GM23248 (cell line): ENCODE measurements at regions not wholly inside any gene's neighbourhood (a gene's known extent, or its start where the extent isn't known, plus 50 kb on each side); places are given as distances from the start of the nearest gene placed in this dataset.
"Not testable (repeated sequence)": the region's sequence is repeated elsewhere in the genome, so short reads cannot be mapped to it uniquely, and the experiment has no call there.

Experiments used
- DNase-seq: peaks from one replicate; pipeline ENCODE4 v3.0.0-alpha.2; 2015
- H2AFZ ChIP-seq: fragments of 200-600 bp; sonication (generic); 2 replicates; pipeline ENCODE4 v1.6.1; 2016; ENCODE audit warnings: antibody characterized with exemption
- H3F3A ChIP-seq: fragments of 200-600 bp; sonication (generic); 2 replicates; pipeline ENCODE4 v1.6.1; 2016; ENCODE audit warnings: mild to moderate bottlenecking, antibody characterized with exemption, mixed run types; ENCODE audit not compliant: insufficient read depth
- H3K27ac ChIP-seq: fragments of 200-600 bp; sonication (generic); 2 replicates; pipeline ENCODE4 v1.5.1; 2016; ENCODE audit warnings: mild to moderate bottlenecking
- H3K27me3 ChIP-seq: fragments of 200-600 bp; sonication (generic); replicated peaks from 2 replicates; pipeline ENCODE4 v1.6.1; 2016; ENCODE audit warnings: mild to moderate bottlenecking; ENCODE audit not compliant: insufficient read depth
- H3K36me3 ChIP-seq: fragments of 200-600 bp; sonication (generic); 2 replicates; pipeline ENCODE4 v1.6.1; 2016; ENCODE audit warnings: low read depth, mild to moderate bottlenecking
- H3K4me1 ChIP-seq: fragments of 200-600 bp; sonication (generic); 2 replicates; pipeline ENCODE4 v1.6.1; 2016; ENCODE audit warnings: mild to moderate bottlenecking; ENCODE audit not compliant: insufficient read depth
- H3K4me2 ChIP-seq: fragments of 200-600 bp; sonication (generic); one replicate; pipeline ENCODE4 v1.6.1; 2016; ENCODE audit warnings: mild to moderate bottlenecking; ENCODE audit not compliant: unreplicated experiment
- H3K4me3 ChIP-seq: fragments of 200-600 bp; sonication (generic); 2 replicates; pipeline ENCODE4 v1.5.1; 2016; ENCODE audit warnings: mild to moderate bottlenecking
- H3K79me2 ChIP-seq: fragments of 200-600 bp; sonication (generic); 2 replicates; pipeline ENCODE4 v1.6.1; 2016; ENCODE audit warnings: mild to moderate bottlenecking; ENCODE audit not compliant: insufficient read depth
- H3K9ac ChIP-seq: fragments of 200-600 bp; sonication (generic); 2 replicates; pipeline ENCODE4 v1.6.1; 2016; ENCODE audit warnings: mild to moderate bottlenecking
- H3K9me2 ChIP-seq: fragments of 200-600 bp; sonication (generic); 2 replicates; pipeline ENCODE4 v1.6.1; 2016; ENCODE audit warnings: mixed run types, mild to moderate bottlenecking, moderate library complexity; ENCODE audit not compliant: insufficient read depth
- H3K9me3 ChIP-seq: fragments of 200-600 bp; sonication (generic); one replicate; pipeline ENCODE4 v1.6.1; 2017; ENCODE audit warnings: low read depth
- H4K20me1 ChIP-seq: fragments of 200-600 bp; sonication (generic); 2 replicates; pipeline ENCODE4 v1.6.0; 2016; ENCODE audit not compliant: insufficient read depth
- EZH2 ChIP-seq: fragments of 200-600 bp; sonication (generic); IDR thresholded peaks from 2 replicates; pipeline ENCODE4 v1.6.1; 2018; ENCODE audit warnings: antibody characterized with exemption, mild to moderate bottlenecking; ENCODE audit not compliant: insufficient read depth, poor library complexity, severe bottlenecking
- EZH2phosphoT487 ChIP-seq: fragments of 200-600 bp; sonication (generic); IDR thresholded peaks from 2 replicates; pipeline ENCODE4 v1.6.1; 2018; ENCODE audit warnings: antibody characterized with exemption, moderate library complexity, mild to moderate bottlenecking, low read depth; ENCODE audit not compliant: insufficient read depth
- WGBS, 2 experiments: methylation state at CpG; one replicate each; pipeline ENCODE4 v1.1.6; 2015 to 2017; ENCODE audit warnings: low lambda C conversion rate in 2 of 2, low coverage in 1 of 2; ENCODE audit errors: missing lambda C conversion rate in 2 of 2; 5-methylcytosine and 5-hydroxymethylcytosine counted together
- in situ Hi-C: fragments of 300-500 bp; cut with MboI; formaldehyde crosslinking; loops from 2 replicates; pipeline ENCODE4 v1.15.0; 2020

DNA sequence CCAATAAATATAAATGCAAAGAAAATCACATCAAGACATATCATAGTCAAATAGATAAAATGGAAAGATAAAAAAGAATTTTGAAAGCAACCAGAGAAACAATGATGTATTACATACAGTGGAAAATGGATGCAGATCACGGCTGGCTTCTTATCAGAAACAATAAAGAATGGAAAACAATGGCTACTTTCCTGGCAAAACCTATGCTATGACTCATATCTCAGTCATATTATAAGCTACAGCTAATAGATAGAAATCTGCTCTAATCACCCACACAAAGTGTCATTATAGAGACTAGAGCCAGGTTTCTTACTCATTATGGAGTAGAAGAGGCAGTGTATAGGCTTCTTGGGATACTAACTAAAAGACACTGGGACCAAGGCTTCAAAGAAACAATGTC lies 93.5 kb upstream of the TACR1 start:
- Histone ChIP-seq H3F3A (peaks cover 16% of the 10 kb centered on the region), H3K27me3 (no peaks in the 10 kb centered on the region), H3K27ac (no peak overlapping the region), H3K9me2 (no peaks in the 10 kb centered on the region), H3K36me3 (no peaks in the 10 kb centered on the region), H3K4me3 (no peak overlapping the region), H2AFZ (no peak overlapping the region), H3K79me2 (no peaks in the 10 kb centered on the region), H3K4me2 (peak overlapping the region; percentile 5), H3K9ac (no peak overlapping the region), H3K4me1 (peaks cover 37% of the 10 kb centered on the region), H4K20me1 (no peaks in the 10 kb centered on the region), H3K9me3 (no peaks in the 10 kb centered on the region)
- in situ Hi-C loops: no loop called here
- WGBS, 2 experiments: 4 to 8% methylated on average over 1 of the region's 1 CpG
- DNase-seq: peak; percentile 88
- TF ChIP-seq EZH2phosphoT487 (no peak), EZH2 (no peak)

DNA sequence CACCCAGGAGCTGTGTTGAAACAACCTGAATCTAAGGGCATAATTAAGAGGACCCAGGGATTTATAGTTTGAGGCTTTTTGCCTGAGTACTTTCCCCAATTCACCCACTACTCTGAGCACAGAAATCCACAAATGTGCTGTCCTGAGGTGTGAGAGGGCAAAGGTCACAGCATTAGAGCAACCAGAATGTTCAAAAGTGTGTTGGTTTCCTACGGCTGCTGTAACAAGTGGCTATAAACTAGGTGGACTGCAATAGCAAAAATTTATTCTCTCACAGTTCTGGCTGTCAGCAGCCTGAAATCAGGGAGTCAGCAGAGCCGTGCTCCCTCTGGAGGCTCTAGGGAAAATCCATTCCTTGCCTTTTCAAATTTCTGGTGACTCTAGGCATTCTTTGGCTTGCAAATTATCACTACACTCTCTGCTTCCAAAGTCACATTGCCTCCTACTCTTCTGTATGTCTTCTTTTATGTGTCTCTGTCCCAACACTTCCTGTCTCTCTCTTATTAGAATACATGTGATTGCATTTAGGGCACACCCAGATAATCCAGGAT lies 91.4 kb upstream of the TACR1 start:
- Histone ChIP-seq H3F3A (peaks cover 21% of the 10 kb centered on the region), H3K4me1 (peaks cover 37% of the 10 kb centered on the region), H3K9me3 (no peaks in the 10 kb centered on the region), H3K4me3 (no peak overlapping the region), H3K27me3 (no peaks in the 10 kb centered on the region), H3K27ac (no peak overlapping the region), H3K9me2 (no peaks in the 10 kb centered on the region), H4K20me1 (no peaks in the 10 kb centered on the region), H3K9ac (no peak overlapping the region), H3K36me3 (no peaks in the 10 kb centered on the region), H2AFZ (no peak overlapping the region), H3K79me2 (no peaks in the 10 kb centered on the region), H3K4me2 (peak overlapping the region; percentile 31)
- 18 to 20% methylated on average over 2 of the region's 2 CpGs for WGBS, 2 experiments
- peak; percentile 70 for DNase-seq
- in situ Hi-C loops: no loop called here
- TF ChIP-seq EZH2: no peak

DNA sequence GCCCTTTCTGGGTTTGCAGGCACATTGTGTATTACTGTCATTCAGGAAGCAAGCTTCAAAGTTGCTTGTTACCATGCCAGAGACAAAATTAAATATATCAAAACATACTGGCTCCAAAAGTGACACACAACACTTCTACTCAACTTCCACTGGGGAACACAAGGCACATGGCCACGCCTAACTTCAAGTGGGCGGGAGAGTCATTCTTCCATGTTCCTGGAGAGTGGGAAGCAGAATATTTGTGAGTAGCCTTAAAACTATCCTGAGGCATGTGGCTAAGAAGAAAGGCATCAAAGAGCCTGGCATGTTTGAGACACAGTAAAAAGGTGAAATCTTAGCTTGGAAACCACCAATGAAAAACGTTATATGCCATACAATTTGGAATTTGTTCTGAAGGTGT lies 90.5 kb upstream of the TACR1 start:
- DNase-seq: peak; percentile 89
- no peak overlapping the region for H3K4me3 ChIP-seq
- no peaks in the 10 kb centered on the region for H4K20me1 ChIP-seq
- H3K36me3 ChIP-seq: no peaks in the 10 kb centered on the region
- peaks cover 37% of the 10 kb centered on the region for H3K4me1 ChIP-seq
- H3K27me3 ChIP-seq: no peaks in the 10 kb centered on the region
- H3K9ac ChIP-seq: no peak overlapping the region
- TF ChIP-seq EZH2 (no peak), EZH2phosphoT487 (no peak)
- H3K9me2 ChIP-seq: no peaks in the 10 kb centered on the region
- H3K4me2 ChIP-seq: peak overlapping the region; percentile 31
- no peaks in the 10 kb centered on the region for H3K79me2 ChIP-seq
- H3F3A ChIP-seq: peaks cover 21% of the 10 kb centered on the region
- 10 to 14% methylated on average over 3 of the region's 3 CpGs for WGBS, 2 experiments
- in situ Hi-C loops: no loop called here
- peak overlapping the region; percentile 25; the same call in 1 of the 2 replicates for H3K27ac ChIP-seq
- no peaks in the 10 kb centered on the region for H3K9me3 ChIP-seq
- H2AFZ ChIP-seq: no peak overlapping the region

DNA sequence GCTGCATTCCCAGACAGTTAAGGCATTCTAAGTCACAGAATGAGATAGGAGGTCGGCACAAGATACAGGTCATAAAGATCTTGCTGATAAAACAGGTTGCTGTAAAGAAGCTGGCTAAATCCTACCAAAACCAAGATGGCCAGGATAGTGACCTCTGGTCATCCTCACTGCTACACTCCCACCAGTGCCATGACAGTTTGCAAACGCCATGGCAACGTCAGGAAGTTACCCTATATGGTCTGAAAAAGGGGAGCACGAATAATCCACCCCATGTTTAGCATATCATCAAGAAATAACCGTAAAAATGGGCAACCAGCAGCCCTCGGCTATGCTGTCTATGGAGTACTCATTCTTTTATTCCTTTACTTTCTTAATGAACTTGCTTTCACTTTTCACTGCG lies 89.9 kb upstream of the TACR1 start:
- H3K4me3 ChIP-seq, H3K36me3 ChIP-seq, H3K79me2 ChIP-seq, H3K9ac ChIP-seq, DNase-seq, H3K27me3 ChIP-seq, H3K9me3 ChIP-seq, H2AFZ ChIP-seq, H4K20me1 ChIP-seq, in situ Hi-C loops, H3K9me2 ChIP-seq: not testable (repeated sequence)
- Histone ChIP-seq H3F3A (peaks cover 21% of the 10 kb centered on the region), H3K27ac (peak overlapping the region; percentile 25; the same call in 1 of the 2 replicates), H3K4me1 (peaks cover 37% of the 10 kb centered on the region), H3K4me2 (peak overlapping the region; percentile 13)
- WGBS, 2 experiments: 85 to 90% methylated on average over 7 of the region's 7 CpGs

DNA sequence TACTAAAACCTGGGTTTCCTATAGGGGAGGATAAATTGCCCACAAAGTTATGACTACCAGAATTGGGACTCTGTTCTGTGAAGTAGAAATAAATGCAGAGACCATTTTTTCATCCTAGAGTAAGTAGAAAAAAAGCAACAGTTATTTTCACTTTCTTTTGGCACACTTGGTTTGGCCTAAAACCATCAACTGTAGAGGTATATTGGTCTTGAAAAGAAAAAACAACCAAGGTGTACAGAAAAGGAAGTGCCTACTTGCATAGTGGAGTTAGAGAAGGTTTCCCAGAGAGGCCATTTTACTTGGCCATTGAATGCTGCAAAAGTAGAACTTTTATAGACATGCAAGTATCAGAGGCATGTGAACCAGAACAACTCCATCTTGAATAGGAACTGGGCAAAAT lies 89.4 kb upstream of the TACR1 start:
- Histone ChIP-seq H3K36me3 (no peaks in the 10 kb centered on the region), H3K27me3 (no peaks in the 10 kb centered on the region), H2AFZ (no peak overlapping the region), H3K79me2 (no peaks in the 10 kb centered on the region), H3K9ac (no peak overlapping the region), H3F3A (peaks cover 21% of the 10 kb centered on the region), H4K20me1 (no peaks in the 10 kb centered on the region), H3K4me1 (peaks cover 37% of the 10 kb centered on the region), H3K4me2 (no peak overlapping the region), H3K27ac (no peak overlapping the region), H3K9me2 (no peaks in the 10 kb centered on the region), H3K9me3 (no peaks in the 10 kb centered on the region), H3K4me3 (no peak overlapping the region)
- DNase-seq: no peak
- in situ Hi-C loops: no loop called here
- TF ChIP-seq EZH2phosphoT487: no peak
- no peak for TF ChIP-seq EZH2
